ENCODE measurements at regions not wholly inside any gene's neighbourhood (a gene's known extent, or its start where the extent isn't known, plus 50 kb on each side); places are given as distances from the start of the nearest gene placed in this dataset.

GRCh38 chr5:39826051-39826450, 401.3 kb upstream of the DAB2 start:
- no peak overlapping the region for H3K9ac ChIP-seq (ENCODE audit: insufficient read depth, low read length)
- no peak overlapping the region for H2AFZ ChIP-seq (ENCODE audit: low read length)
- no peak for DNase-seq (ENCODE audit: low read depth in 2 of 2)
- H3K9me3 ChIP-seq (ENCODE audit: control insufficient read depth, insufficient read depth, low read depth, low read length): no peaks in the 10 kb centered on the region
- no peak overlapping the region for H3K4me3 ChIP-seq (replicated peaks in 1 of 4; ENCODE audit: control extremely low read depth in 1 of 4, insufficient read depth in 1 of 4, low read depth in 3 of 4, low read length in 4 of 4)
- no peaks in the 10 kb centered on the region for H4K20me1 ChIP-seq (ENCODE audit: control insufficient read depth, extremely low read depth, insufficient read depth, low read length)
- no peak overlapping the region for H3K4me2 ChIP-seq (ENCODE audit: extremely low read depth, insufficient read depth, low read length)
- no peaks in the 10 kb centered on the region for H3K79me2 ChIP-seq (ENCODE audit: control insufficient read depth, insufficient read depth, low read length)
- TF ChIP-seq, protein P1, sequence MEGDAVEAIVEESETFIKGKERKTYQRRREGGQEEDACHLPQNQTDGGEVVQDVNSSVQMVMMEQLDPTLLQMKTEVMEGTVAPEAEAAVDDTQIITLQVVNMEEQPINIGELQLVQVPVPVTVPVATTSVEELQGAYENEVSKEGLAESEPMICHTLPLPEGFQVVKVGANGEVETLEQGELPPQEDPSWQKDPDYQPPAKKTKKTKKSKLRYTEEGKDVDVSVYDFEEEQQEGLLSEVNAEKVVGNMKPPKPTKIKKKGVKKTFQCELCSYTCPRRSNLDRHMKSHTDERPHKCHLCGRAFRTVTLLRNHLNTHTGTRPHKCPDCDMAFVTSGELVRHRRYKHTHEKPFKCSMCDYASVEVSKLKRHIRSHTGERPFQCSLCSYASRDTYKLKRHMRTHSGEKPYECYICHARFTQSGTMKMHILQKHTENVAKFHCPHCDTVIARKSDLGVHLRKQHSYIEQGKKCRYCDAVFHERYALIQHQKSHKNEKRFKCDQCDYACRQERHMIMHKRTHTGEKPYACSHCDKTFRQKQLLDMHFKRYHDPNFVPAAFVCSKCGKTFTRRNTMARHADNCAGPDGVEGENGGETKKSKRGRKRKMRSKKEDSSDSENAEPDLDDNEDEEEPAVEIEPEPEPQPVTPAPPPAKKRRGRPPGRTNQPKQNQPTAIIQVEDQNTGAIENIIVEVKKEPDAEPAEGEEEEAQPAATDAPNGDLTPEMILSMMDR (conservative IDR thresholded peaks at IDR 0.05 in 1 of 2, IDR thresholded peaks at IDR 0.05 in 1 of 2; ENCODE audit: low read depth in 1 of 2, low read length in 2 of 2): no peak
- TF ChIP-seq EZH2 (IDR thresholded peaks at IDR 0.05; ENCODE audit: low read length, missing control alignments): no peak
- H3K36me3 ChIP-seq (ENCODE audit: control insufficient read depth, insufficient read depth, low read length): no peaks in the 10 kb centered on the region
- no peak overlapping the region for H3K27ac ChIP-seq (ENCODE audit: insufficient read depth, low read length)
- no peaks in the 10 kb centered on the region for H3K4me1 ChIP-seq (ENCODE audit: control insufficient read depth, extremely low read depth, insufficient read depth, low read length)
- no peaks in the 10 kb centered on the region for H3K27me3 ChIP-seq (ENCODE audit: control insufficient read depth, insufficient read depth, low read length)

- Histone ChIP-seq H3K27me3 (ENCODE audit: control insufficient read depth, insufficient read depth, low read length) (no peaks in the 10 kb centered on the region), H4K20me1 (ENCODE audit: control insufficient read depth, extremely low read depth, insufficient read depth, low read length) (no peaks in the 10 kb centered on the region), H3K9ac (ENCODE audit: insufficient read depth, low read length) (no peak overlapping the region), H3K4me3 (replicated peaks in 1 of 4; ENCODE audit: control extremely low read depth in 1 of 4, insufficient read depth in 1 of 4, low read depth in 3 of 4, low read length in 4 of 4) (no peak overlapping the region), H3K9me3 (ENCODE audit: control insufficient read depth, insufficient read depth, low read depth, low read length) (no peaks in the 10 kb centered on the region), H3K36me3 (ENCODE audit: control insufficient read depth, insufficient read depth, low read length) (no peaks in the 10 kb centered on the region), H3K79me2 (ENCODE audit: control insufficient read depth, insufficient read depth, low read length) (no peaks in the 10 kb centered on the region), H3K27ac (ENCODE audit: insufficient read depth, low read length) (no peak overlapping the region), H3K4me1 (ENCODE audit: control insufficient read depth, extremely low read depth, insufficient read depth, low read length) (no peaks in the 10 kb centered on the region), H2AFZ (ENCODE audit: low read length) (no peak overlapping the region), H3K4me2 (ENCODE audit: extremely low read depth, insufficient read depth, low read length) (no peak overlapping the region)
- DNase-seq (ENCODE audit: low read depth in 2 of 2): no peak
- no peak for TF ChIP-seq EZH2 (IDR thresholded peaks at IDR 0.05; ENCODE audit: low read length, missing control alignments)
- TF ChIP-seq, protein P1 (conservative IDR thresholded peaks at IDR 0.05 in 1 of 2, IDR thresholded peaks at IDR 0.05 in 1 of 2; ENCODE audit: low read depth in 1 of 2, low read length in 2 of 2): no peak
These were observed 400.5 kb upstream of the DAB2 start for GRCh38 chr5:39825301-39825700.

DNA sequence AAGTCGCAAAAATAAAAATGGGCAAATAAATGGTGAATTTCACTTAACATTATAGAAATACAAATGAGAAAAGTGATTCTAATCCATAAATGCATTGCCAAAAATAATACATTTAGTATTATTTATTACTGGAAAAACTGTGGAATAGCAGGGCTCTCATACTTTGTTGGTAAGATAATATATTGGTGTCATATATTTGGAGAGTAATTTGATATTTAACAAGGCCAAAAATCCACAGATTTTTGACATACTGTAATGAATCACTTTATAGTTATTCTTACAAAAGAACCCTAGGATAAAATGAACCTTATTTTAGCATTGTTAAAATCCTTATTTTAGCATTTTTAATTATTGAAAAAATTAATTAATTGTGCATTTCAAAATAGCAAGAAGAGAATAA, 397.2 kb upstream of the DAB2 start:
- Histone ChIP-seq H3K4me2 (ENCODE audit: extremely low read depth, insufficient read depth, low read length) (no peak overlapping the region), H3K9ac (ENCODE audit: insufficient read depth, low read length) (no peak overlapping the region), H3K4me1 (ENCODE audit: control insufficient read depth, extremely low read depth, insufficient read depth, low read length) (no peaks in the 10 kb centered on the region), H3K79me2 (ENCODE audit: control insufficient read depth, insufficient read depth, low read length) (no peaks in the 10 kb centered on the region), H4K20me1 (ENCODE audit: control insufficient read depth, extremely low read depth, insufficient read depth, low read length) (no peaks in the 10 kb centered on the region), H3K9me3 (ENCODE audit: control insufficient read depth, insufficient read depth, low read depth, low read length) (no peaks in the 10 kb centered on the region), H2AFZ (ENCODE audit: low read length) (no peak overlapping the region), H3K27ac (ENCODE audit: insufficient read depth, low read length) (no peak overlapping the region), H3K27me3 (ENCODE audit: control insufficient read depth, insufficient read depth, low read length) (no peaks in the 10 kb centered on the region), H3K36me3 (ENCODE audit: control insufficient read depth, insufficient read depth, low read length) (no peaks in the 10 kb centered on the region), H3K4me3 (replicated peaks in 1 of 4; ENCODE audit: control extremely low read depth in 1 of 4, insufficient read depth in 1 of 4, low read depth in 3 of 4, low read length in 4 of 4) (no peak overlapping the region)
- TF ChIP-seq EZH2 (IDR thresholded peaks at IDR 0.05; ENCODE audit: low read length, missing control alignments): no peak
- TF ChIP-seq, protein P1 (conservative IDR thresholded peaks at IDR 0.05 in 1 of 2, IDR thresholded peaks at IDR 0.05 in 1 of 2; ENCODE audit: low read depth in 1 of 2, low read length in 2 of 2): no peak
- no peak for DNase-seq (ENCODE audit: low read depth in 2 of 2)

All from fibroblast of lung (primary cell).